HEK293T (cell line): ENCODE measurements at regions not wholly inside any gene's neighbourhood (a gene's known extent, or its start where the extent isn't known, plus 50 kb on each side); places are given as distances from the start of the nearest gene placed in this dataset.

Source experiments
- ARNT ChIP-seq: fragments of 450-650 bp; IDR thresholded peaks from 2 replicates; pipeline ENCODE4 v1.6.1; 2017; ENCODE audit warnings: mild to moderate bottlenecking
- BHLHE40 ChIP-seq: fragments of 450-650 bp; IDR thresholded peaks from 2 replicates; pipeline ENCODE4 v1.6.1; 2016; ENCODE audit warnings: mild to moderate bottlenecking, moderate library complexity, borderline replicate concordance
- CTBP1 ChIP-seq: fragments of 450-650 bp; IDR thresholded peaks from 2 replicates; pipeline ENCODE4 v1.6.1; 2016; ENCODE audit warnings: borderline replicate concordance
- FOXA1 ChIP-seq: fragments of 450-650 bp; IDR thresholded peaks from 2 replicates; pipeline ENCODE4 v1.6.1; 2016; ENCODE audit warnings: mild to moderate bottlenecking
- FOXK2 ChIP-seq: fragments of 450-650 bp; IDR thresholded peaks from 2 replicates; pipeline ENCODE4 v1.6.1; 2016; ENCODE audit warnings: mild to moderate bottlenecking
- FOXM1 ChIP-seq: fragments of 450-650 bp; IDR thresholded peaks from 2 replicates; pipeline ENCODE4 v1.6.1; 2017; ENCODE audit warnings: mild to moderate bottlenecking, borderline replicate concordance
- L3MBTL2 ChIP-seq: fragments of 450-650 bp; conservative IDR thresholded peaks from 2 replicates; pipeline ENCODE4 v1.6.1; 2016; ENCODE audit warnings: mild to moderate bottlenecking
- NFRKB ChIP-seq: fragments of 450-650 bp; IDR thresholded peaks from 2 replicates; pipeline ENCODE4 v1.6.1; 2016; ENCODE audit warnings: mild to moderate bottlenecking, moderate library complexity
- SP1 ChIP-seq: fragments of 450-650 bp; IDR thresholded peaks from 2 replicates; pipeline ENCODE4 v1.6.1; 2017
- SUZ12 ChIP-seq: fragments of 450-650 bp; IDR thresholded peaks from 2 replicates; pipeline ENCODE4 v1.6.1; 2016; ENCODE audit warnings: mild to moderate bottlenecking
- TARDBP ChIP-seq: fragments of 450-650 bp; IDR thresholded peaks from 2 replicates; pipeline ENCODE4 v1.6.1; 2016
- ZNF384 ChIP-seq: fragments of 450-650 bp; IDR thresholded peaks from 2 replicates; pipeline ENCODE4 v1.6.1; 2016
- TF ChIP-seq, protein P1 (sequence below): fragments of 450-650 bp; IDR thresholded peaks from 2 replicates; pipeline ENCODE4 v1.6.1; 2016

- no peak for TF ChIP-seq BHLHE40
- TF ChIP-seq FOXK2, result no peak
- no peak for TF ChIP-seq NFRKB
- TF ChIP-seq SP1, result no peak
- no peak for TF ChIP-seq TARDBP
- no peak for TF ChIP-seq SUZ12
- TF ChIP-seq CTBP1, result no peak
- TF ChIP-seq FOXA1, result no peak
- no peak for TF ChIP-seq ZNF384
- no peak for TF ChIP-seq L3MBTL2
- TF ChIP-seq ARNT, result no peak
- no peak for TF ChIP-seq FOXM1
- TF ChIP-seq, protein P1, sequence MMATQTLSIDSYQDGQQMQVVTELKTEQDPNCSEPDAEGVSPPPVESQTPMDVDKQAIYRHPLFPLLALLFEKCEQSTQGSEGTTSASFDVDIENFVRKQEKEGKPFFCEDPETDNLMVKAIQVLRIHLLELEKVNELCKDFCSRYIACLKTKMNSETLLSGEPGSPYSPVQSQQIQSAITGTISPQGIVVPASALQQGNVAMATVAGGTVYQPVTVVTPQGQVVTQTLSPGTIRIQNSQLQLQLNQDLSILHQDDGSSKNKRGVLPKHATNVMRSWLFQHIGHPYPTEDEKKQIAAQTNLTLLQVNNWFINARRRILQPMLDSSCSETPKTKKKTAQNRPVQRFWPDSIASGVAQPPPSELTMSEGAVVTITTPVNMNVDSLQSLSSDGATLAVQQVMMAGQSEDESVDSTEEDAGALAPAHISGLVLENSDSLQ, result no peak
These were observed 185.7 kb downstream of the OPA1 start for GRCh38 chr3:193778676-193779075.
